Lower leg skin (tissue), 4 donors: ENCODE measurements at regions not wholly inside any gene's neighbourhood (a gene's known extent, or its start where the extent isn't known, plus 50 kb on each side); places are given as distances from the start of the nearest gene placed in this dataset.

ENCODE experiments used
- DNase-seq, 2 donors: peaks; one replicate each; pipeline ENCODE4 v3.0.0-alpha.2; 2019; ENCODE audit warnings: low spot score in 2 of 2
- H3K4me3 ChIP-seq: fragments of 200-600 bp; sonication (generic); 2 replicates; pipeline ENCODE4 v1.5.1; 2017; ENCODE audit warnings: mild to moderate bottlenecking, low read depth; ENCODE audit not compliant: poor library complexity, severe bottlenecking
- POLR2A ChIP-seq, 2 donors: fragments of 450-650 bp; IDR thresholded peaks; one replicate each; pipeline ENCODE4 v1.6.1; 2016 to 2017; ENCODE audit warnings: antibody characterized with exemption in 2 of 2, mild to moderate bottlenecking in 1 of 2, moderate library complexity in 1 of 2
- WGBS, 2 donors: methylation state at CpG; one replicate each; pipeline ENCODE4 v1.1.5; 2018; 5-methylcytosine and 5-hydroxymethylcytosine counted together
- intact Hi-C: fragments of 100-400 bp; cut with DNase I; formaldehyde crosslinking; loops from one replicate; pipeline ENCODE4 v1.15.0; 2023; ENCODE audit warnings: low total_unique reads
- TF ChIP-seq, protein P1 (sequence below), 3 donors: fragments of 450-650 bp; IDR thresholded peaks; one replicate each; pipeline ENCODE4 v1.5.1; 2016; ENCODE audit warnings: antibody characterized with exemption in 3 of 3, mild to moderate bottlenecking in 3 of 3, moderate library complexity in 2 of 3

DNA sequence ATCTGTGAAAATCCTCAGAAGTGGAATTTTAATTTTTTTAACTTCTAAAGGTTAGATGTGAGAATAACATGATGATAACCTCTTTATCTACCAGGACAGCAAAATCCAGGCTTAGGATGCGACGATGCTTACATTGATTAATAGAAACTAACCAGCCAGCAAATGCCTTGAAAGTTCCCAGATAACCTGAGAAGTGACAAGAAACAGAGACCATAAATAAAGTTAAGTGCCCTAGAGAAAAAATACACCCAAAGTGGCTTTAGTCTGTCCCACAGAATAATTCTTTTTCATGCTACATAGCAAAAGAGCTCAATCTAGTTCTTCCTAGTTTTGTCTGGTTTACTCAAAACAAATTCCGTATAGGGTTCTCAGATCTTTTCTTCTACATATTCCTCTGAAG, 262.7 kb downstream of the WDR11 start:
- intact Hi-C loops, result no loop called here
- WGBS, 2 donors, result 87 to 89% methylated on average over 3 of the region's 3 CpGs

GRCh38 chr10:121115154-121115553, 264.0 kb downstream of the WDR11 start:
- WGBS, 2 donors, result 95 to 97% methylated on average over 1 of the region's 1 CpG
- no peak for TF ChIP-seq POLR2A (IDR thresholded peaks at IDR 0.05)
- TF ChIP-seq, protein P1, sequence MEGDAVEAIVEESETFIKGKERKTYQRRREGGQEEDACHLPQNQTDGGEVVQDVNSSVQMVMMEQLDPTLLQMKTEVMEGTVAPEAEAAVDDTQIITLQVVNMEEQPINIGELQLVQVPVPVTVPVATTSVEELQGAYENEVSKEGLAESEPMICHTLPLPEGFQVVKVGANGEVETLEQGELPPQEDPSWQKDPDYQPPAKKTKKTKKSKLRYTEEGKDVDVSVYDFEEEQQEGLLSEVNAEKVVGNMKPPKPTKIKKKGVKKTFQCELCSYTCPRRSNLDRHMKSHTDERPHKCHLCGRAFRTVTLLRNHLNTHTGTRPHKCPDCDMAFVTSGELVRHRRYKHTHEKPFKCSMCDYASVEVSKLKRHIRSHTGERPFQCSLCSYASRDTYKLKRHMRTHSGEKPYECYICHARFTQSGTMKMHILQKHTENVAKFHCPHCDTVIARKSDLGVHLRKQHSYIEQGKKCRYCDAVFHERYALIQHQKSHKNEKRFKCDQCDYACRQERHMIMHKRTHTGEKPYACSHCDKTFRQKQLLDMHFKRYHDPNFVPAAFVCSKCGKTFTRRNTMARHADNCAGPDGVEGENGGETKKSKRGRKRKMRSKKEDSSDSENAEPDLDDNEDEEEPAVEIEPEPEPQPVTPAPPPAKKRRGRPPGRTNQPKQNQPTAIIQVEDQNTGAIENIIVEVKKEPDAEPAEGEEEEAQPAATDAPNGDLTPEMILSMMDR (IDR thresholded peaks at IDR 0.05), result no peak
- DNase-seq, result no peak
- no peak overlapping the region for H3K4me3 ChIP-seq
- intact Hi-C loops, result no loop called here

More for the DNA sequence above, 262.7 kb downstream of the WDR11 start:
- no peak for TF ChIP-seq POLR2A (IDR thresholded peaks at IDR 0.05)
- TF ChIP-seq, protein P1 (IDR thresholded peaks at IDR 0.05), result no peak
- no peak overlapping the region for H3K4me3 ChIP-seq
- DNase-seq, result no peak

GRCh38 chr10:121121462-121121861, 270.3 kb downstream of the WDR11 start:
- WGBS, 2 donors, result 78 to 87% methylated on average over 7 of the region's 7 CpGs
- intact Hi-C loops, result no loop called here
- TF ChIP-seq, protein P1 (IDR thresholded peaks at IDR 0.05), result no peak
- TF ChIP-seq POLR2A (IDR thresholded peaks at IDR 0.05), result no peak
- no peak overlapping the region for H3K4me3 ChIP-seq
- DNase-seq, result no peak

DNA sequence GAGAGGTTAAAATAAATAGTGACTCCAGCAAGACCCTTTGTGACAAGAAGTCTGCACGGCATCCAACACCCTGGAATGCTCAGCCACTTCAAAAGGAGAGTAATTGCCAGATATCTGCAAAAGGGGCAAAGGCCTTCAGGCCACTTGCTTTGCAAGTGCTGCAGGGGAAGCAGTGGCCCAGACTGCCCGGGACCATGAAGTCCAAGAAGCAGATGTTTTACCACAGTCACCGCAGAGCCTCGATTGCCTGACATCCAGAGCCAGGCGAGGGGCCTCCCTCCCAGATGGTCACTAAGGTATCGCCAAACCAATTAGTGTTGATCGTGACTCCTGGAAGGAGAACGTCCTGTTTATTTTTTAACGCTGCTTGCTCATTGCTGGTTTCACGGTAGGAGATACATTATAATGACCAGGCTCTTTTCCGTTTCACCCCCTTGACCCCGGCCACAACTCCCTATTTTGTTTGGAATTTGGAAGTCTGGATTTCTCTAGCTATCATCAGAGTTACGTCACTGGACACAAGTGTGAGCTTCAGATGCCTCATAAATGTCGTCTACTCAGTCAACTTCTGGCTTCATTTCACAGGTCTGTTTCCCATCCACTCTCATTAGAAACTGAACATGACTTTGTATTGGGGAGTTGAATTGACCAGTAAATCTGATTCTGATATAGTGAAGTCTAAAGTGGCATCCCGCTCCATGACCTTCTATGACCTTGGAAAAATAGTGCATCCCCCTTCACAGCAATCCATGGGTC, 276.2 kb downstream of the WDR11 start:
- no peak for TF ChIP-seq POLR2A (IDR thresholded peaks at IDR 0.05)
- TF ChIP-seq, protein P1 (IDR thresholded peaks at IDR 0.05), result no peak
- WGBS, 2 donors, result 85 to 88% methylated on average over 14 to 15 of the region's 15 CpGs

GRCh38 chr10:121128164-121128563, 277.0 kb downstream of the WDR11 start:
- 76 to 82% methylated on average over 10 of the region's 10 CpGs for WGBS, 2 donors
- H3K4me3 ChIP-seq, result no peak overlapping the region
- no peak for DNase-seq
- intact Hi-C loops, result no loop called here
- no peak for TF ChIP-seq POLR2A (IDR thresholded peaks at IDR 0.05)
- TF ChIP-seq, protein P1 (IDR thresholded peaks at IDR 0.05), result no peak

More for the DNA sequence above, 276.2 kb downstream of the WDR11 start:
- no peak overlapping the region for H3K4me3 ChIP-seq
- intact Hi-C loops, result no loop called here
- no peak for DNase-seq

GRCh38 chr10:121129266-121129665, 278.1 kb downstream of the WDR11 start:
- TF ChIP-seq, protein P1 (IDR thresholded peaks at IDR 0.05), result no peak
- TF ChIP-seq POLR2A (IDR thresholded peaks at IDR 0.05), result no peak
- intact Hi-C loops, result no loop called here
- no peak overlapping the region for H3K4me3 ChIP-seq
- DNase-seq, result no peak
- whole genome bisulfite sequencing, 2 donors, result 79 to 84% methylated on average over 5 of the region's 5 CpGs
